A549 (cell line): ENCODE measurements at regions not wholly inside any gene's neighbourhood (a gene's known extent, or its start where the extent isn't known, plus 50 kb on each side); places are given as distances from the start of the nearest gene placed in this dataset.

Experiments
- ATAC-seq, 2 experiments: fragments of 200-7000 bp in 1 of 2; fragments of >200 bp in 1 of 2; cut with Nextera tagmentation in 1 of 2; cut with Tn5 transposase in 1 of 2; 3 replicates each; pipeline versions ENCODE4 v1.8.0 to v1.9.1; 2018 to 2020; ENCODE audit warnings: mild to moderate bottlenecking in 1 of 2, moderate library complexity in 1 of 2
- CTCF ChIA-PET: fragments of 300-600 bp; sonication (Branson Sonifier 250); formaldehyde crosslinking; extraction: SDS; loops from one replicate; lab custom pipeline; 2021; ENCODE audit warnings: antibody characterized with exemption, inconsistent platforms; lab: Yijun Ruan, JAX
- POLR2A ChIA-PET: fragments of 350-600 bp; formaldehyde crosslinking; extraction: SDS; loops from one replicate; lab custom pipeline; 2021; ENCODE audit warnings: antibody characterized with exemption, inconsistent platforms; lab: Yijun Ruan, JAX
- DNase-seq, 2 experiments: peaks; one replicate each; pipeline versions ENCODE4 v3.0.0 to v3.0.0-alpha.2; 2011 to 2016; ENCODE audit warnings: low read depth in 1 of 2, low spot score in 1 of 2
- FAIRE-seq: peaks from 2 replicates; lab custom pipeline; 2011; peaks lifted over from hg19 to GRCh38; lab: Jason Lieb, UNC
- H3K27ac ChIP-seq, 2 experiments: fragments of >200 bp; sonication (Bioruptor Twin); formaldehyde crosslinking; 3 replicates each; pipeline ENCODE4 v1.5.1; 2016 to 2017
- H3K4me1 ChIP-seq: fragments of >200 bp; sonication (Bioruptor Twin); formaldehyde crosslinking; 3 replicates; pipeline ENCODE4 v1.6.1; 2016
- H3K4me2 ChIP-seq: fragments of >200 bp; sonication (Bioruptor Twin); formaldehyde crosslinking; 3 replicates; pipeline ENCODE4 v1.6.1; 2016
- H3K4me3 ChIP-seq: fragments of >200 bp; sonication (Bioruptor Twin); formaldehyde crosslinking; 3 replicates; pipeline ENCODE4 v1.5.1; 2016
- H3K9me3 ChIP-seq: fragments of >200 bp; sonication (Bioruptor Twin); formaldehyde crosslinking; 3 replicates; pipeline ENCODE4 v1.6.1; 2016
- BCL3 ChIP-seq: fragments of >200 bp; sonication (Bioruptor Twin); formaldehyde crosslinking; IDR thresholded peaks from 3 replicates; pipeline ENCODE4 v1.6.1; 2016
- CBX8 ChIP-seq: fragments of 200-600 bp; sonication (generic); IDR thresholded peaks from 2 replicates; pipeline ENCODE4 v1.6.1; 2016
- EHMT2 ChIP-seq: fragments of 200-600 bp; sonication (generic); IDR thresholded peaks from 2 replicates; pipeline ENCODE4 v1.6.1; 2016; ENCODE audit warnings: antibody characterized with exemption, low read depth, mild to moderate bottlenecking, moderate library complexity
- ESRRA ChIP-seq: fragments of 150-350 bp; IDR thresholded peaks from 2 replicates; pipeline ENCODE4 v1.6.1; 2014; ENCODE audit warnings: mild to moderate bottlenecking, low read length, borderline replicate concordance
- FOSL2 ChIP-seq, 2 experiments: fragments of 450-650 bp in 1 of 2; fragments of >200 bp in 1 of 2; sonication (Bioruptor Twin) in 1 of 2; formaldehyde crosslinking; IDR thresholded peaks; 2 replicates each; pipeline versions ENCODE4 v1.5.0 to v1.6.1; 2016 to 2020; ENCODE audit warnings: mild to moderate bottlenecking in 1 of 2, moderate library complexity in 1 of 2
- HES2 ChIP-seq: fragments of >200 bp; sonication (Bioruptor Twin); formaldehyde crosslinking; IDR thresholded peaks from 2 replicates; pipeline ENCODE4 v1.6.1; 2016
- HEYL ChIP-seq: fragments of 250-450 bp; sonication (Bioruptor Pico); IDR thresholded peaks from 2 replicates; pipeline ENCODE4 v1.8.0; 2021; ENCODE audit warnings: mild to moderate bottlenecking, moderate library complexity
- HMGXB4 ChIP-seq: fragments of 250-450 bp; sonication (Bioruptor Pico); IDR thresholded peaks from 2 replicates; pipeline ENCODE4 v1.5.0; 2021; ENCODE audit warnings: mild to moderate bottlenecking, moderate library complexity, borderline replicate concordance
- JUN ChIP-seq, 2 experiments: fragments of >200 bp; sonication (Bioruptor Twin); formaldehyde crosslinking; IDR thresholded peaks; 2 replicates in 1 of 2; 3 replicates in 1 of 2; pipeline ENCODE4 v1.6.1; 2016 to 2017
- KDM5A ChIP-seq: fragments of 200-600 bp; sonication (generic); IDR thresholded peaks from 2 replicates; pipeline ENCODE4 v1.6.1; 2016; ENCODE audit warnings: antibody characterized with exemption, mild to moderate bottlenecking
- MAFK ChIP-seq: fragments of 450-650 bp; IDR thresholded peaks from 2 replicates; pipeline ENCODE4 v1.6.1; 2014; ENCODE audit not compliant: partially characterized antibody
- MAX ChIP-seq: IDR thresholded peaks from 2 replicates; pipeline ENCODE4 v1.6.1; 2012
- MAZ ChIP-seq: fragments of 150-350 bp; IDR thresholded peaks from 2 replicates; pipeline ENCODE4 v1.6.1; 2014; ENCODE audit warnings: antibody characterized with exemption, low read depth, low read length, borderline replicate concordance
- MYC ChIP-seq: IDR thresholded peaks from 2 replicates; pipeline ENCODE4 v1.6.1; 2012; ENCODE audit warnings: mild to moderate bottlenecking, inconsistent platforms, low read length, improper control_type of control experiment, borderline replicate concordance
- NPAS2 ChIP-seq: fragments of 250-450 bp; sonication (Bioruptor Pico); IDR thresholded peaks from 2 replicates; pipeline ENCODE4 v1.8.0; 2022; ENCODE audit warnings: mild to moderate bottlenecking, moderate library complexity, borderline replicate concordance
- PHF8 ChIP-seq: fragments of 200-600 bp; sonication (generic); IDR thresholded peaks from 2 replicates; pipeline ENCODE4 v1.6.1; 2016; ENCODE audit warnings: low read depth, mild to moderate bottlenecking, antibody characterized with exemption, moderate library complexity, borderline replicate concordance
- POLR2A ChIP-seq: IDR thresholded peaks from 2 replicates; pipeline ENCODE4 v1.6.1; 2012; ENCODE audit warnings: mild to moderate bottlenecking, low read length
- POLR2AphosphoS2 ChIP-seq: conservative IDR thresholded peaks from 2 replicates; pipeline ENCODE4 v1.6.1; 2012; ENCODE audit warnings: low read length, improper control_type of control experiment, inconsistent platforms
- SMC3 ChIP-seq: fragments of >200 bp; sonication (Bioruptor Twin); formaldehyde crosslinking; IDR thresholded peaks from 3 replicates; pipeline ENCODE4 v1.6.1; 2018; ENCODE audit warnings: inconsistent platforms
- SREBF2 ChIP-seq: fragments of 450-650 bp; IDR thresholded peaks from 2 replicates; pipeline ENCODE4 v1.6.1; 2014; ENCODE audit warnings: mild to moderate bottlenecking, moderate library complexity
- TFCP2L1 ChIP-seq: fragments of 250-450 bp; sonication (Bioruptor Pico); IDR thresholded peaks from 2 replicates; pipeline ENCODE4 v1.5.0; 2021; ENCODE audit warnings: mild to moderate bottlenecking
- USF2 ChIP-seq: fragments of 450-650 bp; IDR thresholded peaks from 2 replicates; pipeline ENCODE4 v1.6.1; 2014; ENCODE audit warnings: antibody characterized with exemption
- ZC3H11A ChIP-seq: fragments of 450-650 bp; IDR thresholded peaks from 2 replicates; pipeline ENCODE4 v1.6.1; 2014; ENCODE audit warnings: antibody characterized with exemption, mild to moderate bottlenecking
- ZFP36 ChIP-seq: fragments of 450-650 bp; IDR thresholded peaks from 2 replicates; pipeline ENCODE4 v1.6.1; 2014; ENCODE audit warnings: borderline replicate concordance; ENCODE audit not compliant: partially characterized antibody
- ZSCAN20 ChIP-seq: fragments of 250-450 bp; sonication (Bioruptor Pico); IDR thresholded peaks from 2 replicates; pipeline ENCODE4 v1.8.0; 2022; ENCODE audit warnings: mild to moderate bottlenecking, moderate library complexity
- WGBS: methylation state at CpG from one replicate; pipeline ENCODE4 v1.1.6; 2017; ENCODE audit errors: missing lambda C conversion rate; 5-methylcytosine and 5-hydroxymethylcytosine counted together

GRCh38 chr16:79911660-79912059 lies 311.1 kb upstream of the MAF start (continued):
- no peak for TF ChIP-seq HMGXB4
- TF ChIP-seq MAZ = no peak

- H3K4me3 ChIP-seq = no peak overlapping the region
- FAIRE-seq (no peak), DNase-seq (no peak), ATAC-seq (no peak)
- no peaks in the 10 kb centered on the region; the same call in 2 of the 3 replicates for H3K4me1 ChIP-seq
- TF ChIP-seq MAFK = no peak
- TF ChIP-seq ZSCAN20 = no peak
- no peak for TF ChIP-seq POLR2A
- TF ChIP-seq SREBF2 = no peak
- TF ChIP-seq BCL3 = no peak
- TF ChIP-seq USF2 = no peak
- TF ChIP-seq ESRRA = no peak
- no peak for TF ChIP-seq MAX
- no peak for TF ChIP-seq EHMT2
- no peak for TF ChIP-seq JUN (IDR thresholded peaks at IDR 0.05)
- no peak for TF ChIP-seq FOSL2 (IDR thresholded peaks at IDR 0.05)
- TF ChIP-seq FOSL2 (CRISPR knock-in tag; IDR thresholded peaks at IDR 0.05) = no peak
- no peak overlapping the region for H3K27ac ChIP-seq
- CTCF ChIA-PET = interaction anchor here (0.9 to 1.3 kb wide), 2 partner anchors 9 to 141 kb away, joined by 4 read pairs; no protein-coding TSS in a partner anchor
- WGBS = 70% methylated on average over 7 of the region's 7 CpGs
- H3K4me2 ChIP-seq = no peak overlapping the region
- no peaks in the 10 kb centered on the region for H3K9me3 ChIP-seq
- POLR2A ChIA-PET = no interaction called here
Measured at GRCh38 chr16:79909571-79909970, 309.0 kb upstream of the MAF start.

- ChIA-PET POLR2A (no interaction called here), CTCF (interaction anchor here (1.3 kb wide), 1 partner anchor 8 kb away, joined by 3 read pairs; no protein-coding TSS in a partner anchor)
- FAIRE-seq (no peak), DNase-seq (no peak), ATAC-seq (no peak)
- WGBS = 36% methylated on average over 1 of the region's 1 CpG
- Histone ChIP-seq H3K27ac (no peak overlapping the region), H3K4me2 (no peak overlapping the region), H3K4me3 (no peak overlapping the region), H3K9me3 (no peaks in the 10 kb centered on the region), H3K4me1 (0 out of 3 replicates have a peak, but pooled peaks cover 2% of the 10 kb centered on the region)
- TF ChIP-seq JUN (IDR thresholded peaks at IDR 0.05) = no peak
- no peak for TF ChIP-seq POLR2AphosphoS2
- TF ChIP-seq FOSL2 (IDR thresholded peaks at IDR 0.05) = no peak
- no peak for TF ChIP-seq FOSL2 (CRISPR knock-in tag; IDR thresholded peaks at IDR 0.05)
- TF ChIP-seq HEYL = no peak
- no peak for TF ChIP-seq MAX
- TF ChIP-seq KDM5A = no peak
- no peak for TF ChIP-seq MYC
- TF ChIP-seq USF2 = no peak
- no peak for TF ChIP-seq ZC3H11A
- TF ChIP-seq TFCP2L1 (CRISPR knock-in tag) = no peak
- no peak for TF ChIP-seq SMC3
- no peak for TF ChIP-seq HES2
- TF ChIP-seq NPAS2 (CRISPR knock-in tag) = no peak
- TF ChIP-seq ZFP36 = no peak
- TF ChIP-seq PHF8 = no peak
- no peak for TF ChIP-seq CBX8
Measured at GRCh38 chr16:79903471-79903870, 302.9 kb upstream of the MAF start.
